GM12864 (cell line): ENCODE measurements at regions not wholly inside any gene's neighbourhood (a gene's known extent, or its start where the extent isn't known, plus 50 kb on each side); places are given as distances from the start of the nearest gene placed in this dataset.

ENCODE experiments used
- DNase-seq: peaks from one replicate; pipeline ENCODE4 v3.0.0-alpha.2; 2011; ENCODE audit warnings: low read depth
- H3K4me3 ChIP-seq: 2 replicates; pipeline ENCODE4 v1.5.1; 2011; ENCODE audit warnings: mild to moderate bottlenecking, low read depth, low read length, control low read depth
- CTCF ChIP-seq: IDR thresholded peaks from 2 replicates; pipeline ENCODE4 v1.5.1; 2011; ENCODE audit warnings: low read depth, mild to moderate bottlenecking, moderate library complexity, low read length, control low read depth, inconsistent platforms; ENCODE audit errors: missing control alignments

- no peak overlapping the region for H3K4me3 ChIP-seq
- no peak for TF ChIP-seq CTCF
- no peak for DNase-seq
These were observed 72.3 kb upstream of the PIAS1 start for GRCh38 chr15:67981848-67982247.

GRCh38 chr15:67991706-67992105 lies 62.4 kb upstream of the PIAS1 start:
- H3K4me3 ChIP-seq: no peak overlapping the region
- TF ChIP-seq CTCF: no peak
- DNase-seq: no peak

GRCh38 chr15:67992411-67992810 lies 61.7 kb upstream of the PIAS1 start:
- no peak for TF ChIP-seq CTCF
- no peak overlapping the region for H3K4me3 ChIP-seq
- DNase-seq: no peak

- no peak for TF ChIP-seq CTCF
- DNase-seq: no peak
- no peak overlapping the region for H3K4me3 ChIP-seq
These were observed 61.3 kb upstream of the PIAS1 start for GRCh38 chr15:67992834-67993233.

- TF ChIP-seq CTCF: no peak
- H3K4me3 ChIP-seq: no peak overlapping the region
- no peak for DNase-seq
These were observed 56.1 kb upstream of the PIAS1 start for GRCh38 chr15:67997996-67998395.

GRCh38 chr15:67998599-67999133 lies 55.4 kb upstream of the PIAS1 start:
- no peak overlapping the region for H3K4me3 ChIP-seq
- DNase-seq: no peak
- TF ChIP-seq CTCF: no peak

GRCh38 chr15:67999320-68000100 lies 54.6 kb upstream of the PIAS1 start:
- H3K4me3 ChIP-seq: no peak overlapping the region
- no peak for TF ChIP-seq CTCF
- DNase-seq: no peak
